Gastroesophageal sphincter (tissue), 3 donors: ENCODE measurements at regions not wholly inside any gene's neighbourhood (a gene's known extent, or its start where the extent isn't known, plus 50 kb on each side); places are given as distances from the start of the nearest gene placed in this dataset.

Source experiments
- CTCF ChIP-seq, 4 experiments: fragments of 200-600 bp in 2 of 4; fragments of 450-650 bp in 2 of 4; sonication (generic) in 1 of 4; IDR thresholded peaks; one replicate each; pipeline ENCODE4 v1.5.1; 2017 to 2019; ENCODE audit warnings: antibody characterized with exemption in 4 of 4, mild to moderate bottlenecking in 2 of 4, moderate library complexity in 2 of 4
- POLR2A ChIP-seq, 2 donors: fragments of 450-650 bp; IDR thresholded peaks; one replicate each; pipeline ENCODE4 v1.6.1; 2017; ENCODE audit warnings: antibody characterized with exemption in 2 of 2, mild to moderate bottlenecking in 2 of 2, moderate library complexity in 1 of 2
- POLR2AphosphoS5 ChIP-seq: sonication (generic); formaldehyde crosslinking; IDR thresholded peaks from one replicate; pipeline ENCODE4 v1.6.1; 2017; ENCODE audit warnings: antibody characterized with exemption

DNA sequence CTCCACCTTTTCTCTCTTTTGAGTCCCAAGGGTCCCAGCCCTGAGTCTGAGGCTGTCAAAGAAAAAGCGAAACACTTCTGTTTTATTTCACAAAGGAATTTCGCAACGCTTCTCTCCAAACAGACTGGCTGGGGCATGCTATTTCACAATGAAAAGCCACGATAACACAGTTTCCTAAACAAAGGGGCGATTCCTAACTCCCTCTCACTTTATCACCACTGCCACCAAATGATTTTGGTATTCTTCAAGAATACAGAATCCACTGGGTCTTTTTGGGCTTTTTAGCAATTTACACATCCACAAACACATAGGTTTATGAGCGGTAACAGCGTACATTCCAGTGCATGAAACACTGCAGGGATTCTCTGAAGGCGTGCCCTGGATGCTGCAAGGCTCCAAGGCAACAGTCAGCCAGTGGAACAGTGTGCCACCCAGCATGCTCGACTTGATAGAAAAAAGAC is 161.2 kb downstream of the DAD1 start:
- TF ChIP-seq CTCF (IDR thresholded peaks at IDR 0.05) (no peak), POLR2AphosphoS5 (peak; percentile 87), POLR2A (IDR thresholded peaks at IDR 0.05) (no peak)
